Testis (tissue), 2 donors: ENCODE measurements at regions not wholly inside any gene's neighbourhood (a gene's known extent, or its start where the extent isn't known, plus 50 kb on each side); places are given as distances from the start of the nearest gene placed in this dataset.

Experiments used
- POLR2A ChIP-seq: fragments of 450-650 bp; IDR thresholded peaks from one replicate; pipeline ENCODE4 v1.6.1; 2017; ENCODE audit warnings: antibody characterized with exemption, mild to moderate bottlenecking, moderate library complexity
- TF ChIP-seq, protein P1 (sequence below), 3 experiments: fragments of 450-650 bp in 2 of 3; fragments of 200-600 bp in 1 of 3; sonication (generic) in 1 of 3; IDR thresholded peaks; one replicate each; pipeline ENCODE4 v1.5.1; 2016 to 2019; ENCODE audit warnings: antibody characterized with exemption in 3 of 3, mild to moderate bottlenecking in 2 of 3, moderate library complexity in 1 of 3

DNA sequence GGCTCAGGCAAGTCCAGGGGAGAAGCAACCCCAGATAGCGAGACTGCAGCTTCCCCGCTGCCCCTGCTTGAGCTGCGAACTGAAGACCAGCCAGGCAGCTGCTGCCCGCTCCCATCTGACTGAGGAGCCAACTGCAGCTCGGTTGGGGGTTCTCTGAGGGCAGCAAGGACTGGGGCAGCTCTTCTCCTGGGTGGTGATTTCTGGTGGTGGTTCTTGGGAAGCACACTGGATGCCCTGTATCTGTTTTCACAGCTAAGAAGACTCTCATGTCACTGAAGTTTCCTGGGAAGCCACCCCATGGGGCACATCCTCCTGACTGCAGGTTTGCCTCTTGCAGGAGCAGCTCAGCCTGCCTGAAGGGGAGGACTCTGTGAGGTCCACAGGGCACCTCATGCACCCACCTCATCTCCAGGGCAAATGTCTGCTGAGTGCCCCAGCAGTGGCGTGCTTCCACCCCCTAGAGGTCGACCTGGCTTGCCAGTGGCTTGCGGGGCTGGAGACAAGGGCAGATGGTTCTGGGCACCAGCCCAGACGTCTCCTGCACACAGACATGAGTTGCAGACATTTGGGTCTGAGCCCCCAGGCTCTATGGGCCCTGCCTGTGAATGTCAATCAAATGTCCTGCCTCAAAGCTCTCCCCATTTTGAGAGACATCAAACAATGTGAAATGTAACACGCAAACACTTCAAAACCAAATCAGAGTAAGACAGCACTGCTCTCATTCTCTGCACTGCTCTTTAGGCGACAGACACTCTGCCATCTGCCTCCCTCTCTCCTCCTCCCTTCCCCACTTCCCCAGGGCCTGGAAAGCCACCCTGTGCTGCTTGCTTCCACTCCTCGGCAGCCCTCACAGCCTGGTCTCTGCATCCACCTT lies 800.9 kb downstream of the BRD1 start:
- TF ChIP-seq, protein P1, sequence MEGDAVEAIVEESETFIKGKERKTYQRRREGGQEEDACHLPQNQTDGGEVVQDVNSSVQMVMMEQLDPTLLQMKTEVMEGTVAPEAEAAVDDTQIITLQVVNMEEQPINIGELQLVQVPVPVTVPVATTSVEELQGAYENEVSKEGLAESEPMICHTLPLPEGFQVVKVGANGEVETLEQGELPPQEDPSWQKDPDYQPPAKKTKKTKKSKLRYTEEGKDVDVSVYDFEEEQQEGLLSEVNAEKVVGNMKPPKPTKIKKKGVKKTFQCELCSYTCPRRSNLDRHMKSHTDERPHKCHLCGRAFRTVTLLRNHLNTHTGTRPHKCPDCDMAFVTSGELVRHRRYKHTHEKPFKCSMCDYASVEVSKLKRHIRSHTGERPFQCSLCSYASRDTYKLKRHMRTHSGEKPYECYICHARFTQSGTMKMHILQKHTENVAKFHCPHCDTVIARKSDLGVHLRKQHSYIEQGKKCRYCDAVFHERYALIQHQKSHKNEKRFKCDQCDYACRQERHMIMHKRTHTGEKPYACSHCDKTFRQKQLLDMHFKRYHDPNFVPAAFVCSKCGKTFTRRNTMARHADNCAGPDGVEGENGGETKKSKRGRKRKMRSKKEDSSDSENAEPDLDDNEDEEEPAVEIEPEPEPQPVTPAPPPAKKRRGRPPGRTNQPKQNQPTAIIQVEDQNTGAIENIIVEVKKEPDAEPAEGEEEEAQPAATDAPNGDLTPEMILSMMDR (IDR thresholded peaks at IDR 0.05), result peak in 1 of 3 experiments; percentile 11
- no peak for TF ChIP-seq POLR2A
